Activated CD4-positive, alpha-beta T cell treated with anti-CD3 and anti-CD28 coated beads, Interleukin-2, amount 50 U/mL, for 4 hours (primary cell): ENCODE measurements at regions not wholly inside any gene's neighbourhood (a gene's known extent, or its start where the extent isn't known, plus 50 kb on each side); places are given as distances from the start of the nearest gene placed in this dataset.
"Not testable (repeated sequence)": the region's sequence is repeated elsewhere in the genome, so short reads cannot be mapped to it uniquely, and the experiment has no call there.

Source experiments
- DNase-seq, 2 experiments: peaks; one replicate each; pipeline ENCODE4 v3.0.0-alpha.2; 2020

DNA sequence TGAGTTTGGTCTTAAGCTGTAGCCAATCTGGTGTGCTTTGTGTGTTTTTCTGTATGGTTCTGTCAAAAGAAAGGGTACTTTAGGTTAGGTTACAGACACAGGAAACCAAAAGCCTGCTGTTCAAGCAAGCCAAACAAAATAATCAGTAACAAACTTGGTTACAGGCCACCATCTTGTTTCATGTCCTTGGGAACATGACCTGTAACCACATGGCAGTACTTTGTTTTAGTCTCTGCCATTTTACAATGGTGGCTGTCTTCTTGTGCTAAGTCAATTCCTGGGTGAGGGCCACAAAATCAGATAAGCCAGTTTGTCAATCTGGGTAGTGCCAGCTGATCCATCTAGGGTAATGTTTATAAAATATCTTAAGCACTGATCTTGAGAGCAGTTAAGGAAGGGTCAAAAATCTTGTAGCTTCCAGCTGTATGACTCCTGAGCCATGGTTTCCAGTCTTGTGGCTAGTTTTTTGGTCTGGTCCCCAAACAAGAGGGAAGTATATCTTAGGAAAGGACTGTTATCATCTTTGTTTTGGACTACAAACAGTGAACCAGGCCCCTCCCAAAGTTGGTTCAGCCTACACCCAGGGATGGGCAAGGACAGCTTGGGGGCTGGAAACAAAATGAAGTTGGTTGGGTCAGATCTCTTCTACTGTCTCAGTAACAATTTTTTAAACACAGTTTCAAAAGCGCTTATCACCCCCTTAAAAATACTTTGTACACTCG lies 90.0 kb downstream of the IGLL5 start:
- no peak for DNase-seq

DNA sequence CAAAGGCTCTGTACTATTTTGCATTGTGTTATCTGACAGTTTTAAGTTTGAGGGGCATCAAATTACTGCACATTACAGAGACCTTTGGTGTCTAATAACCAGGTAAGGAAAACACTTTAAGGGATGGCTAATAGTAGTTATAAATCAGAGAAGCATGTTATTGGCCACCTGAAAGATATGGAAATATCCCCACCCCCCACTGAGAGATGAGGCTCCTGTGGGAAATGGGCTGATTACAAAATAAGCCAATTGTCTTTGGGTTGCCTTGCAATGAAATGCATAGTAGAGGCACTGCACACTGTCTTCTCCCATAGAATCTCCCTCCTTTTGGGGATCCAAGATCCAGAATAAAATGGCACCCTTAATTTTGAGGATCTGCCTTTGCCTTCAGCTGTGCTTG lies 91.0 kb downstream of the IGLL5 start:
- no peak for DNase-seq

- DNase-seq: no peak
Measured at GRCh38 chr22:22979121-22979724, 91.1 kb upstream of the GNAZ start.

GRCh38 chr22:22979954-22980353 lies 90.4 kb upstream of the GNAZ start:
- DNase-seq: no peak

DNA sequence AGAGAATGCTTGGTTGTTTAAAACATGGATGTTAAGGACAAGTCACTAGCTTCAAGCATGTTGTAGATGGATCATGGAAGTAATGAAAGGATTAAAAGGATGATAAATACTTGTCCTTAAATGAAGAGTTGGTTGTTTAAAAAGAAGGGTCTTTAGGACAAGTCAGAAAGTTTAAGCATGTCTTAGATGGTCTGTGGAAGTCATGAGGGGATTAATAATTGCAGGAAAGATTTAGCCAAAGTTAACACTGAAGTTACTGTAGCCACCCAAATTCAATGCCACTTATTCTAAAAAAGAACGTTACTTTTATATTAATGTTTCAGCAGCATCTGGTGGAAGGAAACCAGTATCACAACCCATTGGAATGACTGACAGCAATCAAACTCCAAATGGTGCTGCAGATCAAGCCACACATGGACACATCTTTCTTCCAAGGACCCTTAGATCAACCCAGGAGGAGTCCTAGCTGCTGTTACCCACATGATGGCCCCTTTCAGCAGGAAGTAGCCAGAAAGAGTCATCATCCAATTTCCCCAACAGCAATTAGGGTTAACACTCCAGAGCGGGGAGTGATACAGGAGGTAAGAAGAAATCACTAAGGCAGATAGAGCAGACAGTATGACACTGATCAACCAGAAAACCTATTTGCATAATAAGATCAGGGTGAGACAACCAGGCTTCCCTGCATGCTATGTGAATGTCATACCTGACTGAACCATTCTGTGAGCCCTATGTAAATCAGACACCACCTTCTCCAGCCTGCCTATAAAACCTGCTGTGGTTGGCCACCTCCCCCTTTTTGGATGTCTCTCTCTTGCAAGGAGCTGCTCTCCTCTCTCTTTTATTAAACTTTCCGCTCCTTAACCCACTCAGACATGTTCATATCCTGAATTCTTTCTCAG lies 88.4 kb upstream of the GNAZ start:
- DNase-seq: no peak

DNA sequence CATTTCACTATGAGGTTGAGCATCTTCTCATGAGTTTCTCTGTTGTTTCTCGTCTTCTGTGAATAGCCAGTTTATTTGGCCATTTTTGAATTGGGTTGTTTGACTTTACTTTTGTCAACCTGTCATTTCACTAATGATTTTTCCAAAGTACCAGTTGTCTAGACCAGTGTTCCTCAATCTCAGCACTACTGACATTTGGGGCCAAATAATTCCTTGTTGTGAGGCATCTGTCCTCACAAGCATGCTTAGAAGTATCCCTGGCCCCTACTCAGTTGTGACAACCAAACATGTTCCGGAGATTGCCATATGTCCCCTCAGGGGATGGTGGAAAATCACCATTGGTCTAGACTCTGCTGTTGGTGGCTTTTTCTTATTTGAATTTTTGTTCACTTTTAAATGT lies 87.7 kb upstream of the GNAZ start:
- no peak for DNase-seq

DNA sequence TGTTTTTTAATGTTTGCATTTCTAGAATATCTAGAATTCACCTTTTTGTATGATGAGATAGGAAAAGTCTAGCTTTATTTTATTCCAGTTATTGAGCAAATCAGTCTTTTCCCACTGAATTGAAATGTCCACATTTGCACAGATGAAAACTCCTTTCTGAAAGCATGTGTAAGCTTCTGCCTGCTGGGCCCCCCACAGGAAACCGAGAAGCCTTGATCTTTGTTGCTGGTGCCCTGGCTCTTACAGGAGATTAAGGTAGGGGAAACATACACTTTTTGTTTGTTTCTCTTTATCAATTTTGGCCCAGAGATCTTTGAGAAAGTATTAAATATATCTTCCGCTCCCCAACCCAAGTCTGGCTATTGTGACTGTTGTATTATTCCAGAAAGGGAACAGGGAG lies 87.2 kb upstream of the GNAZ start:
- DNase-seq: no peak

DNA sequence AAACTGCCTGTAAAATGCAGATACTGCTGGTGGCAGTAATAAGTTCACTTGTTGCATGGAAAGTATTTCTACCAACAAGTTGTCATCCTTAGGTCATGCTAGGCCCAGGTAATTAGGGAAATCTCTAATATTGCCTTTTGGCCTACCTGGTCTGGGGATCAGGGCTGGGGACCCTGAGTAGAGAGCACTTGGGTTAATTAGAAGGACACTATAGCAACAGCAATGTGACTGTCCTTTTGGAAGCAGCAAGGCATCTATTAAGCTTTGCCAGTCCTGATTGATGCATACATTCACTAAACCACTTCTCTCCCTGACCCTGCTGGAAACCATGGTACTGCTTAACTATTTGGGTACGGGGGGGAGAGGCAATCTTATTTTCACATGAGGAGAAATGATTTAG lies 86.5 kb upstream of the GNAZ start:
- no peak for DNase-seq

GRCh38 chr22:22984967-22985366 lies 85.4 kb upstream of the GNAZ start:
- DNase-seq: no peak

DNA sequence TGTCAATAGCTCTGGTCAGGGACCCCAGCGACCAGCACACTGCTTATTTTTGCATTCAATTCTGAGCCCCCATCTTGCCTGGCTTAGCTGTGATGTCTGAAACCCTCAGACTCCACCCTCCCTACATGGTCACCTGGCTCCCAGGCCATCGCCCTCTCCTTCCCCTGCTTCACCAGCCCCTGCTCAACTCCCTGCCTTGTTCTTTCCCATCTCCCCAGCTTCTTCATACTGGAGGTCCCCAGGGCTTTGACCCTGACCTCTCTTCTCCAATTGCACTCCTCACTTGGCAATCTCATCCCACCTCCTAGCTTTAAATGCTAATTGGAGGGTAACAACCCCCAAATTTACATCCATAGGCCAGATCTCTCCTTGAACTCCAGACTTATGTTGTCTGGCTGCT lies 84.3 kb upstream of the GNAZ start:
- no peak for DNase-seq

DNA sequence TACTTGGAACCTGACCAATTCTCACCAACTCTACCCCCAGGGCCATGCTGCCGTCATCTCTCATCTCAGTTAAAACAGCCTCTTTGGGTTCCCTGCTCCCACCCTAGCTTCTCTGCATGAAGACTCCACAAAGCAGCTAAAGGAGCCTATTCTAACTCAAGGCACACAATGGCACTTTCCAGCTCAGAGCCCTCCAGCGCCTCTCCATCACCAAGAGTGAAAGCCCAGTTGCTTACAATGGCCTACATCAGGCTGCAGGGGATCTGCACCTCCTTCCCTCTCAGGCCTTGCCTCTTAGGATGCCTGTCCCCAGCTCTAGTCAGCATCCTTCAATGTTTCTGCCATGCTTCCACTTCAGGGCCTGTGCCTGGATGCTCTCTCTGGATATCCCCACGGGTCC lies 83.7 kb upstream of the GNAZ start:
- no peak for DNase-seq

DNA sequence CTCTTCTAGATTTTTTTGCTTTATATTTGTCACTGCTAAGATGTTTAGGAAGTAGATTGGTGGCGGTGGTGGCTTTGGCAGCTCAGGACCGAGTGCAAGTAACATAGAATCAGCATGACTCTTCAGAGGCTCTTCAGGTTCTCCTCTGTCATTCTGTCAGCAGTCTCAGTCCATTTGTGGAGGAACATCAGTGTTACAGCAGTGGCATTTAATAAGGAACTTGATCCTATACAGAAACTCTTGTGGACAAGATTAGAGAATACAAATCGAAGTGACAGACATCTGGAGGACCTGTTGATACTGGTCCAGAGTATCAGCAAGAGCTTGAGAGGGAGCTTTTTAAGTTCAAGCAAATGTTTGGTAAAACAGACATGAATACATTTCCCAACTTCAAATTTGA lies 82.2 kb upstream of the GNAZ start:
- no peak for DNase-seq

- no peak for DNase-seq
Measured at GRCh38 chr22:22988785-22989184, 81.5 kb upstream of the GNAZ start.

GRCh38 chr22:22989856-22990255 lies 80.5 kb upstream of the GNAZ start:
- DNase-seq: no peak

GRCh38 chr22:22990711-22991505 lies 79.4 kb upstream of the GNAZ start:
- DNase-seq: not testable (repeated sequence)

DNA sequence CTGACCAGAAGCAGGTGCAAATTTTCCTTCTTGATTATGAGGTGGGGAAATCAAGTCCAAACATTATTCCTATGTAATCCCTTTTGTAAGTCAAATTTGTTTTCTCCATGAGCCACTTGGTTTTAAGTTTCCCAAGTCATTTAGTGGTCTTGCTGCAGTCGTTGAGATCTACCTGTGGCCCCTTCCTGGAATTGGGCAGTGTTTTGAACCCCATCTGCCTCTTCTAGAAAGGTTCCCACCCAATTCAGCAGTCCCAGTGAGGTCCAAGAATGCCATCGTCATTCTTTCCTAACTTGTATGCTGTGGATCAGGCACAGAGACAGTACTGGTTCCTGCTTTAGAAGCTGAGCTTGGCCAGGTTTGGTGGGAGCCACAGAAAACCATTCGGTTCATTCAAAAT lies 77.8 kb upstream of the GNAZ start:
- no peak for DNase-seq

DNA sequence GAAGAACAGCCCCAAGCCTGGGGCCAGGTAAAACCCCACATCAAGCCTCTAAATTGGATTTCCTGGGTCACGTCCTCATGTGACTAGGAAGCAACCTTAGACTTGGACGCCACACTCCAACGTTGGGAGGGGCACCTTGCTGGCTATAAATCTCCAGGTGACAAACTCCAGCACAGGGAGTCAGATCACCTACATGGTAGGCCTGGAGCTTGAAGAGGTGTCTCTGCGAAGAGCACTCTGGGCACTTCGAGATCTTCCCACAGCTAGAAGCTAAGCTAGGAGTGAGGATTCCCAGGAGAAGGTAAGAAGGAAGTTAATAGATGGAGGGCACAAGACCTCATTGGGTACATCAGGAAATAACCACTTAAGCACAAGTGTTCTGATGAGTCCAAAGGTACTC lies 77.1 kb upstream of the GNAZ start:
- no peak for DNase-seq

DNA sequence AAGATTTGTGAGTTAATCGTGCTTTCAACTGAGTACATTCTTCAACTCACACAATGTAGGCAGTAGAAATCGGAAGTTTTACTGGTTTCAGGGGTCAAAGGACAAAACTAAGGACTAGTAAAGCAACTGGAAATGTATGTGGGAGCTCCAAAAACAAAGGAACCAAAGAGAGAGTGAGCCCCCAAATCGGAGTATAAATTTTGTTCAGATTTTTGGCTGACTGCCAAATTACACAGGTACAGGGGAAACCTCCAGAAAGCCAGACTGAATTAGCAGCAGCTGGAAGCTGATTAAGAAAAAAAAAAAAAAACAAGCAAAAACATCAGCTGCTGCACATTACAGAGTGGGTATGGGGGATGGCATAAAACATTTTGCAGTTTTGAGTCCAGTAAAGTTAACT lies 75.2 kb upstream of the GNAZ start:
- no peak for DNase-seq

- no peak for DNase-seq
Measured at GRCh38 chr22:22996511-22997261, 73.6 kb upstream of the GNAZ start.

GRCh38 chr22:22997262-22997898 lies 72.9 kb upstream of the GNAZ start:
- DNase-seq: no peak

DNA sequence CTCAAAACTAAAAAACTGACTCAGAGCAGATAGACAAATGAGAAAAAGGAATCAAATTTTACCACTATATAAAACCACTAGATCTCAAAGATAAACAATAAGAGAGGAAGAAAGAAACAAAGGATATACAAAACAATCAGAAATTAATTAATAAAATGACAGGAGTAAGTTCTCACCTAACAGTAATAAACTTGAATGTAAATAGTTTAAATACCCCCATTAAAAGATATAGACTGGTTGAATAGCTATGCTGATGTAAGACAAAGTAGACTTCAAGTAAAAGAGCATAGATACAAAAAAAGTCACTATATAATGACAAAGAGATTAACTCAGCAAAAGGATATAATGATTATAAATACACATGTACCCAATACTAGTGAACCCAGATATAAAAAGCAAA lies 72.3 kb upstream of the GNAZ start:
- DNase-seq: no peak

GRCh38 chr22:22999523-22999922 lies 70.8 kb upstream of the GNAZ start:
- no peak for DNase-seq
